Stimulated activated CD8-positive, alpha-beta memory T cell treated with anti-CD3 and anti-CD28 coated beads, Interleukin-2, amount 100 ng/mL, for 48 hours (primary cell): ENCODE measurements at regions not wholly inside any gene's neighbourhood (a gene's known extent, or its start where the extent isn't known, plus 50 kb on each side); places are given as distances from the start of the nearest gene placed in this dataset.
A peak's percentile ranks its signal among the peaks of the same experiment; 100 is the strongest.

ENCODE experiments used
- DNase-seq, 2 donors: peaks; one replicate each; pipeline ENCODE4 v3.0.0-alpha.2; 2020; ENCODE audit warnings: low read depth in 2 of 2

- no peak for DNase-seq
Observed at GRCh38 chr9:96038271-96038670, 162.8 kb downstream of the ERCC6L2 start.

GRCh38 chr9:96034553-96035122 is 159.1 kb downstream of the ERCC6L2 start:
- no peak for DNase-seq

- no peak for DNase-seq
Observed at GRCh38 chr9:96033896-96034295, 158.4 kb downstream of the ERCC6L2 start.

DNA sequence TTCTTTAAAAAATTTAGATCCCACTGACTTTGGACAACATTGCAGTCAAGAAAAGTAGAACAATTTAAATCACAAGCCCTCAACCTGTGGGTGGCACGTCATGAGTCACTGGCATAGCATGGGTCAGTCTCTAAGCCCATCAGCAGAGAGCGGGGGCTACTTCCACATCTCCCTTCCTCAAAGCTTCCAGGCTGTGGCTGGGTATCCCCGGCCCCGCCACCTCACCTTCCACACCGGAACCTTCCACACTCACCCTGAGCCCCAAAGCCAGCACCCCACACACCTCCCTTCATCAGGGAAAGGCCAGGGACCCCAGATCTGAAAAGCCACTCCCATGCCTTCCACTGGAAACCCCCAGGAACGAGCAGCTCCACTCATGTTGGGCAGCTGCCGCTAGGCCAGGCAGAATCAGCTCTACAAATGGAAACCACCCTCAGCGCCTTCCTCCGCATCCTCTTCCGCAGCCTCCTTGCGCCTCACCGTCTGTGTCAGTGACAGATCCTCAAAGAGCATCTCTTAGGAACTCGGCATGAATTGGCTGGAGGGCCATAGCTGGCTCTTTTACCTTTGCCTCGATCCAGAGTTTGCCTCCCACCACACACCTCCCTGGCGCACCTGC is 156.5 kb downstream of the ERCC6L2 start:
- no peak for DNase-seq

- no peak for DNase-seq
Observed at GRCh38 chr9:96031366-96031824, 155.9 kb downstream of the ERCC6L2 start.

- DNase-seq, result no peak
Observed at GRCh38 chr9:96029722-96030530, 154.4 kb downstream of the ERCC6L2 start.

- no peak for DNase-seq
Observed at GRCh38 chr9:96027251-96028131, 152.0 kb downstream of the ERCC6L2 start.

GRCh38 chr9:96026655-96027213 is 151.2 kb downstream of the ERCC6L2 start:
- no peak for DNase-seq

GRCh38 chr9:96025995-96026602 is 150.6 kb downstream of the ERCC6L2 start:
- DNase-seq, result no peak

GRCh38 chr9:96023486-96023885 is 148.0 kb downstream of the ERCC6L2 start:
- DNase-seq, result no peak

GRCh38 chr9:96022445-96023051 is 147.1 kb downstream of the ERCC6L2 start:
- DNase-seq, result peak; percentile 48 to 64

DNA sequence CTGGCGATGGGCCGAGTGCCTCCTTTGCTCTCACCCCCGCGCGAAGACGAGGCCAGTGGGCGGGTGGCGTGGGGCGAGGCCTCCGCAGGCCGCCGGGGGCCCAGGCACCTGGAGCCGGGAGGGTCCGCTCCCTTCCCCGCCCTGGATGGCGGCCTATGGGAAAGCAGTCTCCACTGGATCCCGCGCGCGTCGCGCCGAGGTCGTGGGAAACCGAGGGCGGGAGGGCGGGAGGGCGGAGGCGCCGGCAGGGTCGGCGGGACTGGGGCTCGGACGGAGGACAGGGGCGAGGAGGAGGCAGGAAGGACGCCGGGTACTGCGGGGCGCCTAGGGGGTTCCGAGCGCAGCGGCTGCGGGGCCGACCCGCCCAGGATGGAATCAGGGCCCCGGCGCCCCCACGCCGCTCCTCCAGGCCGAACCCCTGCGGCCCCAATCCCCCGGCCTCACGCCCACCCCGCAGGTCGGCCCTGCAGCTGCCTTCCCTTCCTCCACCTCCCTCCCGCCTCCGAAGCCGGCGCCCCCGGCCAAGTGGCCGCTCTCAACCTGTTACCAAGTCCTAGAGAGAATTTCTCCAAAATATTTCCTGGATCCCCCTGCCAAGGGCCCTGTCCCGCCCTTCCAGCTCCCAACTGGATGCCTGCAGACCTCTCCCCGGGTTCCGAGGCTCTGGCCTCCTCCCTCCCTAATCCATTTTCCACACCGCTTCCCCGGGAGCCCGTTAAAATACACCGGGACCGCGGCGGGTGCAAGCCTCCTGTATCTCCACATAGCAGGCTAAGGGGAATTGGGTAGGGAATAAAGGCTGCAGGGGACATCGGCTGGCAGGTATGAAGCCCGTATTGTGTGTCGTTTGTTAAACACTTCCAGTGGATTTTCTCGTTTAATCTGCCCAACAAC is 146.3 kb downstream of the ERCC6L2 start:
- no peak for DNase-seq

GRCh38 chr9:96020792-96021550 is 145.5 kb downstream of the ERCC6L2 start:
- DNase-seq, result peak in 1 of 2 donors; percentile 30

DNA sequence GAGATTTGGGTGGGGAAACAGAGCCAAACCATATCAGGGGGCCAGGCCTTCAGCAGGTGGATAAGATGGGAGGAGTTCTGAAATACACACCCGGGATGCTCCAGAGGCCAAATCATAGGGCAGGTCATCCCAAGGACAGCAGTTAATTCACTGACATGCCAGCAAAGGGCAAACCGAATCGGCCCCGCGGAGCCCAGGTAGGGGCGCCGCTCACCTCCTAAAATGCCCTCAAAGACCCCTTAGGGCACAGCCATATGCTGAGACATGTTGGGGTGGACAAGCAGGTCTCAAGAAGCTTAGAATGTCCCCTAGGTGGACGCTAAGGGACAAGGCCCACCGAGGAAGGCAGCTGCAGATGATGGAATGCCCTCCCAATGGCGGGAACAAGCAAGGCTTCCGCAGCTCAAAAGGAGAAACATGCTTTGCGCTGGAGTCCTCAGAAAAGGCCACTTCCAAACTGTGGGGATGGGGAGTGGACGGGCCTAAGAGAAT is 144.9 kb downstream of the ERCC6L2 start:
- no peak for DNase-seq
